OCI-LY1 (cell line): ENCODE measurements at regions not wholly inside any gene's neighbourhood (a gene's known extent, or its start where the extent isn't known, plus 50 kb on each side); places are given as distances from the start of the nearest gene placed in this dataset.

ENCODE experiments used
- EZH2 ChIP-seq: fragments of 200-600 bp; sonication (generic), shearing (Covaris generic); IDR thresholded peaks from 2 replicates; pipeline ENCODE4 v1.8.0; 2017; ENCODE audit warnings: borderline replicate concordance, mixed run types, mild to moderate bottlenecking, antibody characterized with exemption, low read length, moderate library complexity, mixed read lengths
- TF ChIP-seq, protein P1 (sequence below): fragments of 200-600 bp; sonication (generic), shearing (Covaris generic); IDR thresholded peaks from 2 replicates; pipeline ENCODE4 v1.5.1; 2017; ENCODE audit warnings: mild to moderate bottlenecking, antibody characterized with exemption, low read length, moderate library complexity, mixed read lengths

DNA sequence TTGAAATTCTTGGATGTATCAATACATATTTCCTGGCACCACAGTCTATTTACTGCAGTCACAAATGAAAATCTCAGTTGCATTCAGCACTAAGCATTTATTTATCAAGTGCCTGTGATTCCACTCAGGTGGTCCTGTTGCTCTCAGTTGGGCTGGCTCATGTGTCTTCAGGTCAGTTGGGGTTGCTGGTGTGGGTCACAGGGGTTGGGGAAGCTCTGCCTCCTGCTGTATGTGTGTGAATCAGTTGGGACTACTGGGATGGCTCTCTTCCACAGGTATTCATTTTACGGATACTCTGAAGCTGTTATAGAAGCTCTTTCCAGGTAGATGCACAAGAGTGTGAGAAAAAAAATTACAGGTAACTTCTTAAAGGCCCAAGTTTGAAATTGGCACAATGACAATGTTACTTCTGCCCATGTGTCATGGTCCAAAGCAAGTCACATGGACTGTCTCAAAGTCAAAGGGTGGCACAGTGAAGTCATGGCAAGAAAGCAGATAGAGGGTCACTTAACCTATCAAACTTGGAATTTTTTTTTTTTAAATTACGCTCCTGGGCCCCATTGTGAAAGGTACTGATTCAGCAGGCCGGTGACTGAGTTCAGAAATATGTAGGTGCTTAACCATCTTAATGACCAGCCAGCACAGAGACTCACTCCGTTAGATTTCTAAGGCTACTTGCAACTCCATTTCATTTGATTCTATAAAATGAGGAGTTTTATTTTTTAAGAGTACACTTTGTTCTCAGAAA lies 249.2 kb upstream of the GCFC2 start:
- TF ChIP-seq, protein P1, sequence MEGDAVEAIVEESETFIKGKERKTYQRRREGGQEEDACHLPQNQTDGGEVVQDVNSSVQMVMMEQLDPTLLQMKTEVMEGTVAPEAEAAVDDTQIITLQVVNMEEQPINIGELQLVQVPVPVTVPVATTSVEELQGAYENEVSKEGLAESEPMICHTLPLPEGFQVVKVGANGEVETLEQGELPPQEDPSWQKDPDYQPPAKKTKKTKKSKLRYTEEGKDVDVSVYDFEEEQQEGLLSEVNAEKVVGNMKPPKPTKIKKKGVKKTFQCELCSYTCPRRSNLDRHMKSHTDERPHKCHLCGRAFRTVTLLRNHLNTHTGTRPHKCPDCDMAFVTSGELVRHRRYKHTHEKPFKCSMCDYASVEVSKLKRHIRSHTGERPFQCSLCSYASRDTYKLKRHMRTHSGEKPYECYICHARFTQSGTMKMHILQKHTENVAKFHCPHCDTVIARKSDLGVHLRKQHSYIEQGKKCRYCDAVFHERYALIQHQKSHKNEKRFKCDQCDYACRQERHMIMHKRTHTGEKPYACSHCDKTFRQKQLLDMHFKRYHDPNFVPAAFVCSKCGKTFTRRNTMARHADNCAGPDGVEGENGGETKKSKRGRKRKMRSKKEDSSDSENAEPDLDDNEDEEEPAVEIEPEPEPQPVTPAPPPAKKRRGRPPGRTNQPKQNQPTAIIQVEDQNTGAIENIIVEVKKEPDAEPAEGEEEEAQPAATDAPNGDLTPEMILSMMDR: no peak
- no peak for TF ChIP-seq EZH2
